ENCODE measurements at regions not wholly inside any gene's neighbourhood (a gene's known extent, or its start where the extent isn't known, plus 50 kb on each side); places are given as distances from the start of the nearest gene placed in this dataset.

- no peak for DNase-seq (ENCODE audit: low read depth in 2 of 2)
Observed at GRCh38 chr21:43364261-43364510, 62.7 kb downstream of the SIK1 start.

DNA sequence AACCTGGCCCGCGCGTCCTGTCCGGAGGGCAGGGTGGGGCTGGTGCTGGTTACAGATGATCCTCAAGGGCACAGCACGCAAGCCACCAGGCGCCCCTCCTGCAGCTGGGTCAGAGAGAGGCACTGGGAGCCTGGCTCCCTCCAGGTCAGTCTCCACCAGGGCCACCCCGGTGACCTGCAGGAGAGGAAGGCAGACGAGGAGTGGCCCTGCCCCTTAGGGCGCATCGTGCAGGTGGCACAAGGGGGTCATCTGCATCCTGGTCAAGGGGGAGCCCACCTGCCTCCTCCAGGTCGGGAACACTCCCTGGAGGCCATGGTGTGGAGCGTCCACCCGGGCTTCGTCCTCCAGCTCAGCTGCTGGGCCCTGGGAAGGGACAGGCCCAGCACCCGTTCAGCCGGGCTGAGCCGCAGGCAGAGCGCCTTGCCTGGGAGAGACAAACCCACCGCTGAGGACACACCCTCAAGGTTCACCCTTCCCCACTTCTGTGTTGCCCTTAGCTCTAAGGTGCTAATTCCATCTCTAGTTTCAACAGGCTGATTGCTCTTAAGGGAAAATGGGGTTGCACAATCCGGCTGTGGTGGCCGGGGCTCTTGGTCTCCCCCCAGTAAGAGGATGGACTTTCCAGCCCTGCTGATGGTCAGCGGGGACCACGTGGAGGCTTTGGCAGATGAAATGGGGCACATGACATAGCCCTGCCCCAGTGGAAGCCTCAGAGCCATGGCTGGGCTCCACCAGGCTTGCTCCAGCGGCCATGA is 63.2 kb downstream of the SIK1 start:
- DNase-seq (ENCODE audit: low read depth in 2 of 2) = no peak

DNA sequence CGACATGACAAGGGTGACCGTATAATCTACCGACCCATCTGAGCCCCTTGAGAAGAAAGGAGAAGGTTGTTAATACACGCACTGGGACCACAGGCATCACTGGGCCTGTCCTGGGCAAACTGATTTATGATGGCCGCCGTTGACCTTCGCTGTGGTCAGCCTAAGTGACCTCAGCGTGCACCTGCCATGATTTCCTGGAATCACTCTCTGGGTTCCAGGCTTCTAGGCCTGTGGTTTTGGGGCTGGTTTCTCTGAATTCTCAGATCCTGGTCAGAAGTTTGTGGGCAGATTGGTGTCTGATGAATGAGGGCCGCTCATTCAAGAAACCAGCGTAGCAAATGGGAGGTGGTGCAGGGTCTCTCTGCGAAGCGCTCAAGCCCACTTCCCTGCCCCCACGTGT is 64.0 kb downstream of the SIK1 start:
- no peak for DNase-seq (ENCODE audit: low read depth in 2 of 2)

DNA sequence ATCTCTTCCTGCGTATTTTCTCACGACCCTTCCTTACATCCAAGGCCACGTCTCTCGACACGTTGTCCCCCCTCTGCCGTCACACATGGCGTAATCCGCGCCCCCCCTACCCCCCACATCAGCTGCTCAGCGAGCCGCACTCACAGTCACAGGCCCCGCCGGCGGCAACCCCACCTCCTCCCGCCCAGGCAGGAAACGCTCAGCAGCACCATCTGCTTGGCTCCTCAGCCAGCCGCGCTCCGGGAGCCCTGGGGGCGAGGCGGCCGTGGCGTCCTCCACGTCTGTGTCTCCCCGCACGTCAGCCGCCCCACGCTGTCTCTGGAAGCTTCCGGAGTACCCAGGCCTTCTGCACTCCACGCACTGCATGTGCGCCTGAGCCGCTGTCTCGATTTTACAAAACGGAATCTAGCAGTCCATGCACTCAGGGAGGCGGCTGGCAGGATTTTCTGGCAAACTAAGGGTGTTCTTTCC is 64.6 kb downstream of the SIK1 start:
- peak; percentile 58 to 59 for DNase-seq (ENCODE audit: low read depth in 2 of 2)

- peak; percentile 19 to 23 for DNase-seq (ENCODE audit: low read depth in 2 of 2)
Observed at GRCh38 chr21:43361493-43362296, 65.2 kb downstream of the SIK1 start.

DNA sequence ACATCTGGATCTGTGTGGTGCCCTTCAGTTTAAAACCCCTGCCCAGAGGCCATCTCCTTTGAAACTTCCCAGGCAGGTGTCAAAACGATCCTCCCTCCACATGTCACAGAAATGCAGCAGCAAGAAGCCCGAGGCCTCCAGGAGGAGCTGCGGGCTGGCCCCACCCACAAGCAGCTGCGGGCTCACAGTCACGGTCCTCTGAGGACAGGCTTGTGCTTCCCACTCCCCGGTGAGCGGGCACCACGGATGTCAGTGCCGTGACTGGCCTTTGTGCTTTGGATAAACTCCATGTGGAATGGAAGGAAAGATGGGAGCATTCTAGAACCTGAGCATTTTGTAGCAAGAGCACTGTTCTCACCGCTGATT is 65.8 kb downstream of the SIK1 start:
- DNase-seq (ENCODE audit: low read depth in 2 of 2) = no peak

DNA sequence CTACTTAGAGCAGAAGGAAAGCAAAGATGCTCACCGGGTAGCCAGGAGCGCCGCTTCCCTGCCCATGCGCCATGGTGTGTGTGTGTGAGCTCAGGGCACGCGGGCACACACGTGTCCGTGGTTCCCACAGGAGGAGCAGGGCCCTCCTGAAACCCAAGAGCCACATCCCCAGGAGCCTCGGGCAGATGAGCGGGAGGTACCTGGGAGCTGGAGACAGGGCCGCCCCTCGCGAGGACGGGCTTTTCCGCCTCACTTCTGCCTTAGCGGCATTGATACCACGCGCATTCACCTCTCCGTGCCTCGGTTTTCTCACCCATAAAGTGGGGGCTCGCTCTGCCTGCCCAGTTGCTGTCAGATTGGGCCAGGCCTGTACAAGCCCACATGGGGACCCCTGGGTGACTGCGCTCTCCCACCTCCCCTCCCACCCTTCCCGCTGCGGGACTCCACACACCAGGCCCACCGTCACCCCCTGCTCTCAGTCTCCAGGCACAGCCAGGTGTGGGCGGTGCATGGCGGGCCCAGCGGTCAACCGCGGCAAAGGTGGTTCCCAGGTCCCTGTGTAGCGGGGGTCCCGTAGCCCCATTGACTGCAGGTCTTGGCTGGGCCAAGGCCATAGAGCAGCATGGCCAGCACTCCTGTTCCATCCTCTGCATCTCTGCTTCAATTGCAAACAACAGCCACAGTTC is 66.3 kb downstream of the SIK1 start:
- no peak for DNase-seq (ENCODE audit: low read depth in 2 of 2)

- DNase-seq (ENCODE audit: low read depth in 2 of 2) = no peak
Observed at GRCh38 chr21:43358940-43359822, 67.8 kb downstream of the SIK1 start.

GRCh38 chr21:43357715-43358430 is 69.1 kb downstream of the SIK1 start:
- DNase-seq (ENCODE audit: low read depth in 2 of 2) = no peak

- DNase-seq (ENCODE audit: low read depth in 2 of 2) = no peak
Observed at GRCh38 chr21:43355925-43356289, 71.0 kb downstream of the SIK1 start.

DNA sequence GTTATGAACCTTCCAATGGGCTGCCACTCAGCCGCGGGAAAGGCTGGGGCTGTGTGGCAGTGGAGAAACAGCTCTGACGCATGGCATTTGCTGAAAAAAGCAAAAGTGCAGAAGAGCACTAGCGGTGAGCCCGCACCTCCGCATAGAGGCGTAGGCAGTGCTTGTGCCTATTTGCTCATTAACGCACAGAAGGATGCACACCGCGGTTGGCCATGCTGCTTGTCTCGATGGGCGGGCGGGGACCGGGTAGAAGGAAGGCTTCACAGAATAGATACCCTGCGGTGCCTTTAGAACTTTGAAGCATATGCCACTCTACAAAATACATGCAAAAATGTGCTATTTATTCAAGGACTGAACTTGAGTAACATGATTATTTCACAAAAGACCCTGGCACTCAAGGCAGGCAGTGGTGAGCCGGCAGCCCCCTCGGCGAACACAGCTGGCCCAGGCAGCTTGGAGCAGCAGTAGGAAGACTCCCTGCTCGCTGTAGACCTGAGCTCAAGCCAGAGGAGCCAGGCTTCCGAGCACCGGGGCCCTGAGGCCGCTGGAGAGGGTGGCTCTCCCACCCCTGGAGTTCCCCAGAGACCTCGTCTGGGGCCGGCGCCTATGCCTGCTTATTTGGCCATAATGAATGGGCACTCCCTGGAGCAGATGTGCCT is 71.5 kb downstream of the SIK1 start:
- DNase-seq (ENCODE audit: low read depth in 2 of 2) = no peak

- DNase-seq (ENCODE audit: low read depth in 2 of 2) = no peak
Observed at GRCh38 chr21:43354666-43355065, 72.3 kb downstream of the SIK1 start.

DNA sequence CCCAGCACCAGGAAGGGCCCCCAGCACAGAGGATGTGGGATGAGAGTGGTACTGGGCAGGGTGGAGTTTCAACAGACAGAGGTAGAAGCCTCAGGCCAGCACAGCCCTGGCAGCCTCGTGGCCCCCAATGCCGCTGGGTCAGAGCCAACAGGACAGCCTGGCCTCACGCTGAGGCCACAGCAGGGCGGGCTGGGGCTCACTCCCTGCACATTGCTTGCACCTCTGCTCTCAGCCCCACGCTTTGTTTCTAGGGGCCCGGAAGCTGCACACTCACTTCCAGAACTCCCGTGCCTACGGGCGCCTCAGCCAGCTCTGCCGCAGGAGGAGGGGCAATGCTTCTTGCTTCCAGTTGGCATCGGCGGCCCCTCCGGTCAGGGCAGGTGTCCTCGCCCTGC is 72.9 kb downstream of the SIK1 start:
- DNase-seq (ENCODE audit: low read depth in 2 of 2) = no peak

GRCh38 chr21:43353282-43354025 is 73.5 kb downstream of the SIK1 start:
- no peak for DNase-seq (ENCODE audit: low read depth in 2 of 2)

- no peak for DNase-seq (ENCODE audit: low read depth in 2 of 2)
Observed at GRCh38 chr21:43352568-43353281, 74.2 kb downstream of the SIK1 start.

GRCh38 chr21:43352154-43352537 is 74.8 kb downstream of the SIK1 start:
- DNase-seq (ENCODE audit: low read depth in 2 of 2) = no peak

GRCh38 chr21:43351501-43352153 is 75.3 kb downstream of the SIK1 start:
- DNase-seq (ENCODE audit: low read depth in 2 of 2) = no peak

DNA sequence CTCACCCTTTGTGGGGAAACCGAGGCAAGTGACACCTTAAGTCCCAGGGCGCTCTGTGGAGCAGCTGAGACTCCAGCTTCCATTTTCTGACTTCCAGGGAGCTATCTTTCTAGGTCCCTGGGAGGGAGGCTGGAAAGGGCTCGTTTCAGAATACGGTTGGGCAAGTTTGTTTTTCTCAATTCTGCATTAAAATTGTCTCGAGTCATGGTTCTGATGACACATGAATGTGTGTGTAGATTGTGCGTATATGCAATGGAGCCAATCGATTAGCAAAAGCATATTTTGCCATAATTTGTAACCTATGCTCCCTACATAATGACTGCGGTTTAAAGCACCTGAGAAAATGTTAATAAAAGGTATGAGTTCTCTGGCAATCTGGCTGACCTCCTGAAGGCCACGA is 77.3 kb downstream of the SIK1 start:
- DNase-seq (ENCODE audit: low read depth in 2 of 2) = no peak

DNA sequence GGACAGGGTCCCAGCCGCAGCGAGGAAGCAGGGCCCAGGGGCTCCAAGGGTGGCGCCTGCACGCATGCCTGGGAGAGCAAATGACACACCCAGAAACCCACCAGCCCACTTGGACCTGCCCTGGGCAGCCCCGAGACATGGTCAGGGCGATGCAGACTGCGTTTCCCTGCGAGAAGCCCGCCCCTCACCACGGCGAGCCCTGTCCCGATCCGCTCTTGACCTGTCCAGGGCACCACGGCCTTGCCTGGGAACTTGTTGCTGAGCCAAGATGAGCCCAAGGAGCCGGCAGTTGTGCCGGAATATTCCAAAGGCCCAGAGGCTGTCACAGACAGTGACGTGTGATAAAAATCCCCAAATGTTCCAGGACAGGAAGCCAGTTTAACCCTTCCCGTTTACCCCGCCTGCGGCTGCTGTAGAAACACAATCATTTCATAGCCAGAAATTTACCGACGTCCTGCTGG is 78.1 kb downstream of the SIK1 start:
- no peak for DNase-seq (ENCODE audit: low read depth in 2 of 2)
